WTC11 (cell line): ENCODE measurements at regions not wholly inside any gene's neighbourhood (a gene's known extent, or its start where the extent isn't known, plus 50 kb on each side); places are given as distances from the start of the nearest gene placed in this dataset.

Experiments used
- ATAC-seq: fragments of 200-7000 bp; cut with Tn5 transposase; 2 replicates; pipeline ENCODE4 v1.10.0; 2021; ENCODE audit warnings: mild to moderate bottlenecking, moderate library complexity
- CTCF ChIA-PET: fragments of 300-600 bp; sonication (Branson Sonifier 250); formaldehyde crosslinking; loops from one replicate; lab custom pipeline; 2021; ENCODE audit warnings: antibody characterized with exemption; lab: Charles Lee
- POLR2A ChIA-PET: fragments of 350-600 bp; sonication (Branson Sonifier 250); formaldehyde crosslinking; loops from one replicate; lab custom pipeline; 2021; ENCODE audit warnings: antibody characterized with exemption; lab: Charles Lee
- DNase-seq: peaks from one replicate; pipeline ENCODE4 v3.0.0; 2021; ENCODE audit warnings: low spot score
- H3K27ac Mint-ChIP-seq: 2 replicates; pipeline ENCODE4 v1.8.0; 2021; ENCODE audit warnings: mixed read lengths
- H3K27me3 Mint-ChIP-seq: 2 replicates; pipeline ENCODE4 v1.8.0; 2021; ENCODE audit warnings: low read depth, mild to moderate bottlenecking, moderate library complexity, mixed read lengths
- H3K36me3 Mint-ChIP-seq: 2 replicates; pipeline ENCODE4 v1.8.0; 2021; ENCODE audit warnings: mixed read lengths
- H3K4me1 Mint-ChIP-seq: 2 replicates; pipeline ENCODE4 v1.8.0; 2022; ENCODE audit warnings: mixed read lengths
- H3K4me3 Mint-ChIP-seq: 2 replicates; pipeline ENCODE4 v1.8.0; 2021; ENCODE audit warnings: mild to moderate bottlenecking, moderate library complexity, mixed read lengths
- H3K9me3 Mint-ChIP-seq: 2 replicates; pipeline ENCODE4 v1.8.0; 2021; ENCODE audit warnings: mixed read lengths
- CDX4 ChIP-seq: fragments of 250-450 bp; sonication (Bioruptor Pico); IDR thresholded peaks from 2 replicates; pipeline ENCODE4 v1.9.0; 2021; ENCODE audit warnings: moderate library complexity, mild to moderate bottlenecking, inconsistent platforms, borderline replicate concordance
- CREB1 ChIP-seq: sonication (generic); formaldehyde crosslinking; IDR thresholded peaks from 2 replicates; pipeline ENCODE4 v1.8.0; 2023; ENCODE audit warnings: mild to moderate bottlenecking, missing genetic modification reagents
- ELF4 ChIP-seq: sonication (generic); formaldehyde crosslinking; IDR thresholded peaks from 2 replicates; pipeline ENCODE4 v1.8.1; 2022; ENCODE audit warnings: low read depth, mild to moderate bottlenecking, moderate library complexity, missing genetic modification reagents
- ESRRA ChIP-seq: sonication (generic); formaldehyde crosslinking; IDR thresholded peaks from 2 replicates; pipeline ENCODE4 v1.8.1; 2022; ENCODE audit warnings: mild to moderate bottlenecking, missing genetic modification reagents, borderline replicate concordance
- ETV6 ChIP-seq: sonication (generic); formaldehyde crosslinking; IDR thresholded peaks from 2 replicates; pipeline ENCODE4 v1.8.1; 2022; ENCODE audit warnings: mild to moderate bottlenecking, missing genetic modification reagents
- MXD4 ChIP-seq: fragments of 250-450 bp; sonication (Bioruptor Pico); IDR thresholded peaks from 2 replicates; pipeline ENCODE4 v1.8.0; 2021; ENCODE audit warnings: mild to moderate bottlenecking, moderate library complexity, borderline replicate concordance
- NFATC4 ChIP-seq: fragments of 250-450 bp; sonication (Bioruptor Pico); IDR thresholded peaks from 2 replicates; pipeline ENCODE4 v1.9.0; 2021; ENCODE audit warnings: mild to moderate bottlenecking
- NFE2L1 ChIP-seq: sonication (generic); formaldehyde crosslinking; IDR thresholded peaks from 2 replicates; pipeline ENCODE4 v1.8.1; 2023; ENCODE audit warnings: missing genetic modification reagents
- NFYB ChIP-seq: sonication (generic); formaldehyde crosslinking; conservative IDR thresholded peaks from 2 replicates; pipeline ENCODE4 v1.8.0; 2022; ENCODE audit warnings: low read depth, missing genetic modification reagents
- NR3C1 ChIP-seq: sonication (generic); formaldehyde crosslinking; conservative IDR thresholded peaks from 2 replicates; pipeline ENCODE4 v1.8.1; 2023; ENCODE audit warnings: low read depth, mild to moderate bottlenecking, missing genetic modification reagents
- SP1 ChIP-seq: sonication (generic); formaldehyde crosslinking; conservative IDR thresholded peaks from 2 replicates; pipeline ENCODE4 v1.8.1; 2022; ENCODE audit warnings: missing genetic modification reagents
- STAT6 ChIP-seq: sonication (generic); formaldehyde crosslinking; conservative IDR thresholded peaks from 2 replicates; pipeline ENCODE4 v1.8.1; 2023; ENCODE audit warnings: mild to moderate bottlenecking, low read depth, missing genetic modification reagents, moderate library complexity
- TCF7 ChIP-seq: sonication (generic); formaldehyde crosslinking; IDR thresholded peaks from 2 replicates; pipeline ENCODE4 v1.8.0; 2022; ENCODE audit warnings: mild to moderate bottlenecking, low read depth, missing genetic modification reagents, moderate library complexity
- ZNF219 ChIP-seq: sonication (generic); formaldehyde crosslinking; IDR thresholded peaks from 2 replicates; pipeline ENCODE4 v1.8.0; 2023; ENCODE audit warnings: missing genetic modification reagents, mild to moderate bottlenecking, borderline replicate concordance
- ZNF396 ChIP-seq: fragments of 250-450 bp; sonication (Bioruptor Pico); IDR thresholded peaks from 2 replicates; pipeline ENCODE4 v1.8.0; 2021; ENCODE audit warnings: mild to moderate bottlenecking, moderate library complexity, borderline replicate concordance
- ZNF423 ChIP-seq: fragments of 250-450 bp; sonication (Bioruptor Pico); IDR thresholded peaks from 2 replicates; pipeline ENCODE4 v2.1.2; 2022; ENCODE audit warnings: mild to moderate bottlenecking, moderate library complexity
- TF ChIP-seq, protein P1 (sequence below): sonication (generic); formaldehyde crosslinking; IDR thresholded peaks from 2 replicates; pipeline ENCODE4 v1.8.1; 2022; ENCODE audit warnings: mild to moderate bottlenecking, missing genetic modification reagents, moderate library complexity, borderline replicate concordance
- TF ChIP-seq, protein P2 (sequence below): sonication (generic); formaldehyde crosslinking; IDR thresholded peaks from 2 replicates; pipeline ENCODE4 v1.8.0; 2022; ENCODE audit warnings: missing genetic modification reagents
- TF ChIP-seq, protein P3 (sequence below): fragments of 250-450 bp; sonication (Bioruptor Pico); IDR thresholded peaks from 2 replicates; pipeline ENCODE4 v1.9.0; 2021; ENCODE audit warnings: mild to moderate bottlenecking, borderline replicate concordance
- TF ChIP-seq, protein P4 (sequence below): sonication (generic); formaldehyde crosslinking; IDR thresholded peaks from 2 replicates; pipeline ENCODE4 v1.8.0; 2023; ENCODE audit warnings: missing genetic modification reagents

DNA sequence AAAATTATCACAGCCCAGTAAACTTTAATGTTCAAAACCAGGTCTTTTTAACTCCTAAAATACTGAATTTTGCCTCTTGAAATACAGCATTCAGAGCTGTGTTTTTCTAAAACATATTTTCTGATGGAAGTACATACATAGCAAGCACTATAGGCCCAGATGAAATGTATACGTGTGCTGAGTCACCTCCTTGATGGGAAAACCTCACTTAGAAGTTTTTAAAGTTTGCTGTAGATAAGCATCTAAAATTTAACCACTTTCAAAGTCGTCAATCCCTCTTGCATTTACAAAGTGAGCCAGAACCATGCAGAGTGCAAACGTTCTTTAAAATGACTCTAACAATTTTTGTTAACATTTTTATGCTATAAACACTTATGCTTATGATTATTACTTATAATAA lies 618.8 kb downstream of the RPS29 start (continued):
- TF ChIP-seq ZNF423 (CRISPR knock-in tag) = no peak
- TF ChIP-seq, all 79 proteins: peak for 0

DNA sequence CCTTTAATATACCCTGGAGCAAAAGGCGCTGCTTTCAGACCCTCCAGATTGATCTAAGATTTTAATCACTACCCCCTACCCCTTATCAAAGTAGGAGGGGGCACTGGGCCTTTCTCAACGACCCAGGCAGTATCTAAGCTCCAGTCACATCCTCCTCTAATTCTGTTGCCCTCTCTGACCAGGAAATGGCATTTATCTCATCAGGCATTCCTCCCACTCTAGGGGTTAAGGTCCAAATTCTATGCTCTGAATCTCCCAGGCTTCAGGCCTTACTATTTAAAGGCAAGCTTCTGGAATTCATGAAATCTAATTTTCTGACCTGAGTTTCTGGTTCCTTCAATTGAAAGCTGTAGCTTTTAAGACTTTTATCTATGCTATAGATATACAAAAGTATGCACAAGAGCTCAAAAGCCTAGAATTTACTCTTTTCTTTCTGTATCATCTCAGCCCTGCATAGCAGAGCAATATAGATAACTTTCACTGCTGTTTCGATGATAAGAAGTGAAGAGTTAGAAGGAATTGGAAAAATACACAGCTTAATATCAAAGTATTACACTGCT lies 622.9 kb downstream of the RPS29 start:
- Mint-ChIP-seq H3K4me3 (no peak overlapping the region), H3K27ac (no peak overlapping the region), H3K27me3 (peaks cover 5% of the 10 kb centered on the region; the same call in 1 of the 2 replicates), H3K4me1 (no peaks in the 10 kb centered on the region), H3K36me3 (peaks cover 3% of the 10 kb centered on the region; the same call in 1 of the 2 replicates), H3K9me3 (peaks cover 31% of the 10 kb centered on the region)
- no peak for TF ChIP-seq NFE2L1
- TF ChIP-seq ESRRA (CRISPR knock-in tag) = no peak
- TF ChIP-seq STAT6 (CRISPR knock-in tag) = no peak
- TF ChIP-seq CREB1 (CRISPR knock-in tag) = no peak
- no peak for TF ChIP-seq ELF4 (CRISPR knock-in tag)
- TF ChIP-seq, protein P1, sequence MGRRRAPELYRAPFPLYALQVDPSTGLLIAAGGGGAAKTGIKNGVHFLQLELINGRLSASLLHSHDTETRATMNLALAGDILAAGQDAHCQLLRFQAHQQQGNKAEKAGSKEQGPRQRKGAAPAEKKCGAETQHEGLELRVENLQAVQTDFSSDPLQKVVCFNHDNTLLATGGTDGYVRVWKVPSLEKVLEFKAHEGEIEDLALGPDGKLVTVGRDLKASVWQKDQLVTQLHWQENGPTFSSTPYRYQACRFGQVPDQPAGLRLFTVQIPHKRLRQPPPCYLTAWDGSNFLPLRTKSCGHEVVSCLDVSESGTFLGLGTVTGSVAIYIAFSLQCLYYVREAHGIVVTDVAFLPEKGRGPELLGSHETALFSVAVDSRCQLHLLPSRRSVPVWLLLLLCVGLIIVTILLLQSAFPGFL = no peak
- TF ChIP-seq SP1 = no peak
- no peak for TF ChIP-seq ZNF219
- TF ChIP-seq CDX4 (CRISPR knock-in tag) = no peak
- no peak for TF ChIP-seq NFATC4 (CRISPR knock-in tag)
- TF ChIP-seq, protein P2, sequence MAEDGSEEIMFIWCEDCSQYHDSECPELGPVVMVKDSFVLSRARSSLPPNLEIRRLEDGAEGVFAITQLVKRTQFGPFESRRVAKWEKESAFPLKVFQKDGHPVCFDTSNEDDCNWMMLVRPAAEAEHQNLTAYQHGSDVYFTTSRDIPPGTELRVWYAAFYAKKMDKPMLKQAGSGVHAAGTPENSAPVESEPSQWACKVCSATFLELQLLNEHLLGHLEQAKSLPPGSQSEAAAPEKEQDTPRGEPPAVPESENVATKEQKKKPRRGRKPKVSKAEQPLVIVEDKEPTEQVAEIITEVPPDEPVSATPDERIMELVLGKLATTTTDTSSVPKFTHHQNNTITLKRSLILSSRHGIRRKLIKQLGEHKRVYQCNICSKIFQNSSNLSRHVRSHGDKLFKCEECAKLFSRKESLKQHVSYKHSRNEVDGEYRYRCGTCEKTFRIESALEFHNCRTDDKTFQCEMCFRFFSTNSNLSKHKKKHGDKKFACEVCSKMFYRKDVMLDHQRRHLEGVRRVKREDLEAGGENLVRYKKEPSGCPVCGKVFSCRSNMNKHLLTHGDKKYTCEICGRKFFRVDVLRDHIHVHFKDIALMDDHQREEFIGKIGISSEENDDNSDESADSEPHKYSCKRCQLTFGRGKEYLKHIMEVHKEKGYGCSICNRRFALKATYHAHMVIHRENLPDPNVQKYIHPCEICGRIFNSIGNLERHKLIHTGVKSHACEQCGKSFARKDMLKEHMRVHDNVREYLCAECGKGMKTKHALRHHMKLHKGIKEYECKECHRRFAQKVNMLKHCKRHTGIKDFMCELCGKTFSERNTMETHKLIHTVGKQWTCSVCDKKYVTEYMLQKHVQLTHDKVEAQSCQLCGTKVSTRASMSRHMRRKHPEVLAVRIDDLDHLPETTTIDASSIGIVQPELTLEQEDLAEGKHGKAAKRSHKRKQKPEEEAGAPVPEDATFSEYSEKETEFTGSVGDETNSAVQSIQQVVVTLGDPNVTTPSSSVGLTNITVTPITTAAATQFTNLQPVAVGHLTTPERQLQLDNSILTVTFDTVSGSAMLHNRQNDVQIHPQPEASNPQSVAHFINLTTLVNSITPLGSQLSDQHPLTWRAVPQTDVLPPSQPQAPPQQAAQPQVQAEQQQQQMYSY (CRISPR knock-in tag) = no peak
- no peak for TF ChIP-seq NR3C1
- TF ChIP-seq, protein P3, sequence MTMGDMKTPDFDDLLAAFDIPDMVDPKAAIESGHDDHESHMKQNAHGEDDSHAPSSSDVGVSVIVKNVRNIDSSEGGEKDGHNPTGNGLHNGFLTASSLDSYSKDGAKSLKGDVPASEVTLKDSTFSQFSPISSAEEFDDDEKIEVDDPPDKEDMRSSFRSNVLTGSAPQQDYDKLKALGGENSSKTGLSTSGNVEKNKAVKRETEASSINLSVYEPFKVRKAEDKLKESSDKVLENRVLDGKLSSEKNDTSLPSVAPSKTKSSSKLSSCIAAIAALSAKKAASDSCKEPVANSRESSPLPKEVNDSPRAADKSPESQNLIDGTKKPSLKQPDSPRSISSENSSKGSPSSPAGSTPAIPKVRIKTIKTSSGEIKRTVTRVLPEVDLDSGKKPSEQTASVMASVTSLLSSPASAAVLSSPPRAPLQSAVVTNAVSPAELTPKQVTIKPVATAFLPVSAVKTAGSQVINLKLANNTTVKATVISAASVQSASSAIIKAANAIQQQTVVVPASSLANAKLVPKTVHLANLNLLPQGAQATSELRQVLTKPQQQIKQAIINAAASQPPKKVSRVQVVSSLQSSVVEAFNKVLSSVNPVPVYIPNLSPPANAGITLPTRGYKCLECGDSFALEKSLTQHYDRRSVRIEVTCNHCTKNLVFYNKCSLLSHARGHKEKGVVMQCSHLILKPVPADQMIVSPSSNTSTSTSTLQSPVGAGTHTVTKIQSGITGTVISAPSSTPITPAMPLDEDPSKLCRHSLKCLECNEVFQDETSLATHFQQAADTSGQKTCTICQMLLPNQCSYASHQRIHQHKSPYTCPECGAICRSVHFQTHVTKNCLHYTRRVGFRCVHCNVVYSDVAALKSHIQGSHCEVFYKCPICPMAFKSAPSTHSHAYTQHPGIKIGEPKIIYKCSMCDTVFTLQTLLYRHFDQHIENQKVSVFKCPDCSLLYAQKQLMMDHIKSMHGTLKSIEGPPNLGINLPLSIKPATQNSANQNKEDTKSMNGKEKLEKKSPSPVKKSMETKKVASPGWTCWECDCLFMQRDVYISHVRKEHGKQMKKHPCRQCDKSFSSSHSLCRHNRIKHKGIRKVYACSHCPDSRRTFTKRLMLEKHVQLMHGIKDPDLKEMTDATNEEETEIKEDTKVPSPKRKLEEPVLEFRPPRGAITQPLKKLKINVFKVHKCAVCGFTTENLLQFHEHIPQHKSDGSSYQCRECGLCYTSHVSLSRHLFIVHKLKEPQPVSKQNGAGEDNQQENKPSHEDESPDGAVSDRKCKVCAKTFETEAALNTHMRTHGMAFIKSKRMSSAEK = no peak
- TF ChIP-seq, protein P4, sequence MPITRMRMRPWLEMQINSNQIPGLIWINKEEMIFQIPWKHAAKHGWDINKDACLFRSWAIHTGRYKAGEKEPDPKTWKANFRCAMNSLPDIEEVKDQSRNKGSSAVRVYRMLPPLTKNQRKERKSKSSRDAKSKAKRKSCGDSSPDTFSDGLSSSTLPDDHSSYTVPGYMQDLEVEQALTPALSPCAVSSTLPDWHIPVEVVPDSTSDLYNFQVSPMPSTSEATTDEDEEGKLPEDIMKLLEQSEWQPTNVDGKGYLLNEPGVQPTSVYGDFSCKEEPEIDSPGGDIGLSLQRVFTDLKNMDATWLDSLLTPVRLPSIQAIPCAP (CRISPR knock-in tag) = no peak
- no peak for TF ChIP-seq ETV6
- no peak for TF ChIP-seq ZNF396 (CRISPR knock-in tag)
- no peak for TF ChIP-seq MXD4 (CRISPR knock-in tag)
- no peak for TF ChIP-seq TCF7 (CRISPR knock-in tag)
- TF ChIP-seq NFYB = no peak
- ATAC-seq (no peak), DNase-seq (no peak)
- ChIA-PET POLR2A (no interaction called here), CTCF (no interaction called here)
